ENCODE measurements at regions not wholly inside any gene's neighbourhood (a gene's known extent, or its start where the extent isn't known, plus 50 kb on each side); places are given as distances from the start of the nearest gene placed in this dataset.

DNA sequence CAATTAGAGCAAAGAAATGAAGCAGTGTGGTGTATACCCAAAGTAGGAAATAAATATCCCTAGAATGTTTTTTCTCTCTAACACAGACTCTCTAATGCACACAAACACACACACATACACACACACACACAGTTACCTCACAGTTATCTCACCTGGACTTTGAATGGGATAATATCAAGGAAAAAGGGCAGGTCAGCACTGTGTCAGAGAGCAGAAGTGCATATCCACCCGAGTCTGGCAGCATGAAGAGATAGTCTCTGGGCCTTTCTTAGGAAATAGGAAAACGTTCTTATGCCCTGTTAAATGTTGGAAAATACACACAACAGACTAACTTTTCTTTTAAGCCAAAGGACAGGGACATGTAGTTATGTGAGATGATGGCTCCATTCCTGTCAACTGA, 162.0 kb downstream of the COL6A3 start:
- no peak for DNase-seq

DNA sequence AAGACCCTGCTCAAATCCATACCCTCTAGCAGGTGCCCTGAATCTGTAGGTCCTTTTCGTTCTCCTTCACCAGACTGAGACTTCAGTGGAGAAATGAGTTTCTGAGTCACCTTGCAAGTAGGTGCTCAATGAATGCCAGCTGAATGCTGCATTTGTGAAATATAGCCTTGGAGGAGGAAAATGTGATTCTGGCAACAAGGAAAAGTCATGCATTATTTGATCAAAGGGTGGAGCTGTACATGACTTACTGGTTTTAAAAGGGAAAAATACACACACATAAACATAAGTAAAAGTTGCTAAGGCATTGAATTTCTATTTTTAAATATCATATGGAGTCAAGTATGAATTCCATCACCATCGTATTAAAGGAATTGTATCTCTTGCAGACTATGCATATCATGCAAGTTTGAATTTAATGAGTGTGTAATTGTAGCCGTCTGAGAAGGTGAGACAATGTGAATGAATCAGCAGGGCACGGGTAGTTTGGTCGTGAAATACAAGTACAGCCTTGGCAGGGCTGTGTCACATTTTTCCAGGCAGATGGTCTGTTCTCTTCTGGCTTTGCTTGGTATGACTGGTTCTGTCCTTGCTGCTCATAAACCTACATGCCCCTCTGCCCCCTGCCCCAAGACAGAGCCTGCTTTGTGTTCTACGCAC, 160.8 kb downstream of the COL6A3 start:
- DNase-seq, result no peak

DNA sequence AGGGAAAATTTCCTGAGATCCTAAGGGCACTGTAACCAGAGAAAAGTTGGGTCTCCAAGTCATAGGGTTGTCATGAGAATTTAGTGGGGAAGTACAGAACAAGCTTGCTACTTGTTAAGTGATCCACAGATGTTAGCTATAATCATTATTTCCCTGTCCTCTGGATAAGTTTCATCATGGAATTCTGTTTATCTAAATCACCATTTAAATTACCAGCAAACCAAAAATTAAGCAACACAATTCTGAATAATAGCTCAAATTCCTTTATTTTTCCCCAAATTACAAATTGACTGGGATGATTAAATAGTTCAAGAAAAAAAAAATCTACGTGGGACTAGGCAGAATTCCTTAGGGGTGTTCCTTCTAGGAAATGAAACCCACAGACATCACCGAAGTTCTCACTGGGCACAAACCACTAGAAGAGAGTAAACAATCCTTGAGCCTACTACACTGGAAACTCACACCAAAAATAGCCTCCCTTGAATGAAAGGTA, 159.5 kb downstream of the COL6A3 start:
- no peak for DNase-seq

DNA sequence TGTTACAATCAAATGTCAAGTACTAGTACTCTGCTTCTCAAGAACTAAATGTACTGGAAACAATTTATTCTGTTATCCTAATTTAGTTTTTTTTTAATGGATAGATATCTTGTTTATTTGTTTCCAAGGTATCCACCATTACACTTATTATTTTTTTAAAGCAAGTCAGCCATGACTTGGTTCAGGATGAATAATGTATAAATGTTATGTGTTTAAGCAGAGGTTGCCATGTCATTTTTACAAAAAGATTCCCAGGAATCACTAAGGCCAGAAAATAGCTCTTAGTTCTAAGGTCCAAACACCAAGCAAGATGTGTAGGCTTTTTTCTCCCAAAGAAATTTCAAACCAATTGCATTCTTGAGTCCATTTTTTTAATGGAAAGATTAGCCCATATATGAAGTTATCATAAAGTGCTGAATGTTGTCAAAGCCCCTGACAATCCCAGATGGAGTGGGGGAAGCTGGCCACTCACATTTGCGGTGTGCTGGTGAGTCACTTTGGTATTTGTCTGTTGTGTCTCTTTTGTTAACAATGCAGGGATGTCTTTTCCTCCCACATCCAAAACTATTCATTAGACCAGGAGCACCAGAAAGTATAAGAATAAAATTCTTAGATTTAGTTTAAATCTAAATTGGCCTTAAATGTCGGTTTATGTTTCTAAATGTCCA, 158.9 kb downstream of the COL6A3 start:
- no peak for DNase-seq

- no peak for DNase-seq
Observed at GRCh38 chr2:237256887-237257286, 157.1 kb downstream of the COL6A3 start.

GRCh38 chr2:237257471-237257951, 156.5 kb downstream of the COL6A3 start:
- DNase-seq, result no peak

DNA sequence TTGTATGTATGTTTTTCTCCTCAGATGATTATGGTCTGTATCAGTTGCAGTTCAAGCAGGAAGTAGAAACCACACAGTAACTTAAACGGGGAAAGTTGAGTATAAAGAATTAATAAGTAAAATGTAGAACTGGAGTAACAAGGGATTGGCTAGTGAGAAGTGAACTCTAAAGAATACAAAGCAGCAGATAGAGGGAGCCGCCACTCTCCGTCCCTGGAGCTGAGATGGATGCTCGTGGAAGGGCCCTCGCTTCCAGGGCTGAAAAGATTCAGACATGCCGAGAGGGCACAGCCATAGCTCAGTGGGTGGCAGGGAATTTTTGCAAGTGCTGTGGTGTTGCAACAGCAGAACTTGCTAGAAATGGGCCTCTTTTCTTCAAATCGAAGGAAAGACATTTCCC, 155.8 kb downstream of the COL6A3 start:
- no peak for DNase-seq

- no peak for DNase-seq
Observed at GRCh38 chr2:237258615-237259014, 155.3 kb downstream of the COL6A3 start.

- no peak for DNase-seq
Observed at GRCh38 chr2:237259201-237259600, 154.8 kb downstream of the COL6A3 start.

DNA sequence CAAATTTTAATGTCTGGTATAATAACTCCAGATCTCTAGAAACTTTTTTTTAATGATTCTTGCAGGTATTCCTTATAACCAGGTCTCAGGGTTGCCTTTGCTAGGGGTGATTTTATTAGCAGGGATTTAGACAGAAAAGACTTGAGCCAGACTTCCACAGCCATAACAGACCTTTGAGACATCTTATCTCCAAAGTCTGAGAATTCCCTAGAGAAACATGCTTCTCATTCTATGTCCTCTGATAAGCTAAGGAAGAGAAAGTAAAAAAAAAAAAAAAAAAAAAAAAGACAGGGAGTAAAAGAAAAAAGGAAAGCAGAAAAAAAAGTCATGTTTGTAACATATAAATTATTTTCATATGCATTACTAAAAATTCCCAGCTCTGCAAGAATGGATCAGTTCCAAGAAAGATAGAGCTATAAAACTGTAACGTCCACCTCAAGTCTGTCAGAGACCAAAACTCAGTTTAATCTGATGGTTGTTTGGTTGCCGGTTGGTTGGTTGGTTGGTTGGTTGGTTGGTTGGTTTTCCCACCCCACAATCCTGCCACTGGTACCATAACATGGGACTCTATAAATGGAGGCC, 153.8 kb downstream of the COL6A3 start:
- no peak for DNase-seq

DNA sequence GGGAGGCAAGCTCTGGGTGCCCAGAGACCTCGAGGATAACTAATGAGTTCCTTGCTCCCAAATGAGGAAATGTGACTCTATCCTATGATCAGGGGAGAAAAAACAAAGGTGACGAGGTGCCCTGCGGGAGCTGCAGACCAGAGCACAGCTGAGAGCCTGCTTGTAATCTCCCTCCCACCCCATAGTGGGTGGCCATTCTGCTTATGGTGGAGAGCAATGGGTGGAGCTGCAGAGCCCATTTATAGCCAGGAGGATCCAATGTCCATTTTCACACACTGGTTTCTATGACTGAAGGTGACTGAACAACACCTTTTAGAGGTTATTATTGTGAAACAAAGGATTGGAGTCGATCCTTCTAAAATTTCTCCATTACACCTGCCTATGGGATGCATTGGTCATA, 153.3 kb downstream of the COL6A3 start:
- DNase-seq, result no peak

- DNase-seq, result no peak
Observed at GRCh38 chr2:237261327-237261726, 152.6 kb downstream of the COL6A3 start.

DNA sequence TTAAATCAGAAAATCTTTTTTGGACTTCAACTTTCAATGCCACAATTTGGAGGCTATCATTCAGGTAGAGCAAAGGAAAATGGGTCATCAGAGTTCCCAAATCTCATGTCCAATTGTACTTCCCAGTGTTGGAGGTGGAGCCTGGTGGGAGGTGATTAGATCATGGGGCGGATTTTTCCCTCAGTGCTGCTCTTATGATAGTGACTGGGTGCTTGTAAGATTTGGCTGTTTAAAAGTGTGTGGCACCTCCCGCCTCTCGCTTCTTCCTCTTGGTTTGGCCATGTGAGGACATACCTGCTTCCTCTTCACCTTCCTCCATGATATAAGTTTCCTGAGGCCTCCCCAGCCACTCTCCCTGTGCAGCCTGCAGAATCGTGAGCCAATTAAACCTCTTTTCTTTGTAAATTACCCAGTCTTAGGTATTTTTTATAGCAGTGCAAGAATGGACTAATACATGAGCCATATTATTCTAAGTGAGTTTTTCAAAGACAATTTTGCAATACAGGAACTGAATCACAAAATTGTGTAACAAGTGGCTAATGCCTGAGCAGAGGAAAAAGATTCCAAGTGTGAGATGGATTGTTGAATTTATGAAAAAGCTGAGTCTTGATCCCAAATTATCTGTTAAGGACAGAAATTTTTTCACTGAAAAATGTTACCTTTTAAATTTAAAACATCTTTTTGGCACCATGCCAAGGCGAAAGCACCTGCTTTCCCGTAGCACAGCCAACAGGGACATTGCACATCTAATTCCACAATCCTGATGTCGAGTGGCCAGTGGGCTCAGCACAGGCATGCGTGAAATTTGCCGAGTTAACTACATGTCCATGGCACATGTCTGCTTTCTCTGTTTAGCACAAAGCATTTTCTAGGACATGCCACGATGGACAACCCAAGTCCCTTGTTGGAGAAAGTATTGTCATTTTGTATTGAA, 150.9 kb downstream of the COL6A3 start:
- no peak for DNase-seq

DNA sequence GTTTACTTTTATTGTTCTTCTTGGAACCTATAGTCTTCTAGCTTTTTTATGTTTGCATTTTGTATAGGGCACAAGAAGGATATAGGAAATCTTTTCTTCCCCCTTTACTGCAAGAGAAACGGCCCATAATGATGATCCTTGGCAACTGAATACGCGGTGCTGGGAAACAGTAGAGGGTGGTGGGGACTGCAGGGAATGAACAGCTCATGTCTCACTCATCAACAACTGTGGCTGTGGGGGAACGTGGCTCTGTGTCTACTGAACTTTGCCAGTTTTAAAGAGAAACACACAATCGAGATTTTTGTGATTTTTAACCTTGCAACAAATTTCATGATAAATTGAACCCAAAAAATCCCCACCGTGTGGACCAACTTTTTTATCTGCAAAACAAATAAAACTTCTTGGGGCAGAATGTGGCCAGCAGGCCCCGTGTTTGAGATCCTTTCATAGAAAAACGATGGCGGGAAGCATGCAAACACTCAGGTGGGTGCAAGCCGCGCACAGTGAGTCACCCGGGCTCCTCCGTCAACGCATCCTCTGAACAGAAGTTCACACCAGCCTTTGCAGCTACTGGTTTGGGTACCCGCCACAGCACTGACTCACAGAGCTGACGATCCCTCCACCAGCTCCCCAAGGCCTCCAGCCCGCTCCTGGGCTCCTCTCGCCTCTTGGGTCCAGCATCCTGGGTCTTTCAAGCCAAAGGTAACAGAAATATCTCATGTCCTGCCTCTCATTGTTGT, 149.3 kb downstream of the COL6A3 start:
- DNase-seq, result no peak

DNA sequence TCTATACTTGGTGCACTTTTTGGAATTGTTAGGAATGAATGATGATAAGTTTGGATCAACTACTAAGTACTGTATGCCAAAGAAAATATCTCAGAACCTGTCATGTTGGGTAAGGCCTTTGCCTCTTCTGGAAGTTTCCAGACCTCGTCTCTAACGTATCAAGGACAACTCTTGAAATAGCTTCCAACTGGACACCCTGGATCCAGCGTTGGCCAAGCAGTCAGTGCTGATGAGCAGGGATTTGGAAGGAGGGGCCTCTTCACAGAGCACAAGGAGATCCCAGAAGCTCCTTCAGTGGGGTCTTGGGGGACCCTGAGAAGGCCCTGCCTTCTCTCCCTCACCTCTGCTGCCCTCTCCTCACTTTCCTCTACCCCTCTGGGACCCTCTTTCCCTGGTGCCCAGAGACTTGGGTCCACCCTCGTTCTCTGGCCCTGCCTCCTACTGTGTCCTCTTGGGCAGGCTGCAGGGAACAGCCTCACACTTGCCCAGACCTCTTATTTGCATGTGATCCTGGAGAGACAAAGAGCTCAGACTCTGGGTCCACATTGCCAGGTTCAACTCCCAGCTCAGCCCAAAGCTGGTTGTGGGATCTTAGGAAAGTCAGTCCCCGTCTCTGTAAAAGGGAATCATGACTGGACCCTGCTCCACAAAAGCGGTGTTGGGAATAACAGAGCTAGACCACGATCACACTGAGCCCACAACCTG, 145.8 kb downstream of the COL6A3 start:
- DNase-seq, result no peak

DNA sequence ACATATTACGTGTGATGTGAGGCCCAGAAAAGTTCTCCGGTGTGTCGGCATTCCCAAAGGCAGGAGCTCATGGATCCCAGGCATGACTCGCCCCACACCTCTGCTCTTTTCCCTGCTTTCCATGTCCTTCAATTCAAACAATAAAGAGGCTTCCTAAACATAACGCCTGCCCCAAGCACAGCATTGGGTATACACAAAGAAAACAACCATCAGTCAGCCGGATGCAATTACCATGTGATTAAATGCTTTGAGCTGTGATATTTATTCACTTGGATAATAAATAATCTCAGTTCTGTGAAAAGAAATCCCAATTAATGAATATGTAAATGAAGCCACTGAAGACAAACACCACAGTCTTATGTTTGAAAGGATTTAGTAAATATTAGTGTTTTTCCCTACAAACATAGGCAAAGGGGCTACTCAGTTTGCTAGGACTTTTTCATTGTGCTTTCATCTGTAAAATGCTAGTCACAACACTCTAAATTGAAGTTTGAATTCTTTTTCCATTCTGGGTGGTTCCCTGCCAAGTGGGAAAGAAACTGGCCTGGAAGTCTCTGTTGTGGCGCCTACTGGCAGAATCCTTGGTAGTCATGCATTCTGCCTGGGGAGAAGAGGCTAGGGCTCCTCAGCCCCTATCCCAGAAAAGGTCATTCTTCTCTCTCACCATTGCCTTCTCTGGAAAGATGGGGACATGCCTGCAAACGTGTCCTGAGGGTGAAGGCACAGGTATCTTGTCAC, 144.7 kb downstream of the COL6A3 start:
- no peak for DNase-seq

- DNase-seq, result no peak
Observed at GRCh38 chr2:237270520-237270919, 143.4 kb downstream of the COL6A3 start.

DNA sequence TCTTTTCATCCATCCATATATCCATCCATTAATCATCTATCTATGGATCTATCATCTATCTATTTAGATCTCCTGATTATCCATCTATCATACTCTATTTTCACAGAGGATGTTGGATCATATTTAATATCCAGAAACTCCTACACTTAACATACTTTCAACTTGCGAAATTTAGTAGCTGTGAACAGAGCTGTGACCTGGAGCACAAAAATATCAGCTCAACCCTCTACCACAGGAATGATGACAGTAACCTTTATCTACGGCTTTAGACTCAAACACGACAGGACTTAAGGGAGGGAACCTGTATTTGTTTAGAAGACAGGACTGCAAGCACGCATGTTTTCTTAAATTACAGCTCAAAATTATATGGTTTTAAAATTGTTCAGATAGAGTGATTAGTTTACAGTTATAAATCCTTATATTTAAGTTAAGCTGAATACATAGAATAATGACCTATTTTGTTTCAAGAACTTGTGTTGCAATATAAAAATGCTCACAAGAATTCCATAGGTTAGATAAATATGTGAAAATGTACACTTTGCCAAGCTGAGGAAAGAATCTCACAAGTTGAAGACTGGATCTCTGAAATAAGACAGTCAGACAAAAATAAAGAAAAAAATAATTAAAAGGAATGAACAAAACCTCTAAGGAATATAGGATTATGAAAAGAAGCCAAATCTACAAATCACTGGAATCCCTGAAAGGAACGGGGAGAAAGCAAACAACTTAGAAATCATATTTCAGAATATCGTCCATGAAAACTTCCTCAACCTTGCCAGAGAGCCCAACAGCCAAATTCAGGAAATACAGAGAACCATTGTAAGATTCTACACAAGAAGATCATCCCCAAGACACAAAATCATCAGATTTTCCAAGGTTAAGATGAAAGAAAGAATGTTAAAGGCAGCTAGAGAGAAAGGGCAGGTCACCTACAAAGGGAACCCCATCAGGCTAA, 142.0 kb downstream of the COL6A3 start:
- no peak for DNase-seq

All from NCI-H2029 (cell line).